Dedifferentiated amniotic fluid mesenchymal stem cell (primary cell): ENCODE measurements at regions not wholly inside any gene's neighbourhood (a gene's known extent, or its start where the extent isn't known, plus 50 kb on each side); places are given as distances from the start of the nearest gene placed in this dataset.
"Not testable (repeated sequence)": the region's sequence is repeated elsewhere in the genome, so short reads cannot be mapped to it uniquely, and the experiment has no call there.

Experiments used
- DNase-seq: peaks from one replicate; pipeline ENCODE4 v3.0.0-alpha.2; 2016; ENCODE audit errors: extremely low spot score

DNA sequence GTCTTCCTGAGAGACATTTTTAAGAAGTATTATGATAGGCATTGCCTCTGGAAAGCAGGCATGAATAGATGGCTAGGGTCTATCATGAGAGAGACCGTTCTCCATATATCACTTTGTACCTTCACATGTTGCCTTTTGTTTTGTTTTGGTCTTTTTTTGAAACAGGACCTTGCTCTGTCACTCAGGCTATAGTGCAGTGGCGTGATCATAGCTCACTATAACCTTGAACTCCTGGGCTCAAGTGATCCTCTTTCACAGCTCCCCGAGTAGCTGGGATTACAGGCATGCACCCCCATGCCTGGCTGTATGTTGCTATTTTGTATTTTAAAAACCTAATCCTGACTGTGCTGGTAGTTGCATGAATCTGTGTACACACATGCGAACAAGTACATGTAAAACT, 869.6 kb upstream of the DEFB115 start:
- not testable (repeated sequence) for DNase-seq

DNA sequence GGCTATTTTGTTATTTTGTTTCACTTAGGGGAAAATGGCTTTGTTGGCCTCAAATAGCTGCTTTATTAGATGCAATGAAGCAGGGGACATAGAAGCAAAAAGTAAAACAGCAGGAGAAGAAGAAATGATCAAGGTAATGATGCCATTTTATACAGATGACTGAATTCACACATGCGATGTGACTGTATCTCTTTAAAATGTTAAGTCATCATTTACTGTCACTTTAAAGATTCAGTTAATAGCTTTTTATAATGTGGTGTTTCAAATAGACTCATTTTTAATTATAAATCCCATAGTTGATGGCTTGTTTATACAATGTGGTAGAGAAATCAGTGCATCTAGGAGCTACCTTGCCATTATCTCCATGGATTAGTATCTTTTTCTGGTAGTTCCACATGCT, 863.9 kb upstream of the DEFB115 start:
- not testable (repeated sequence) for DNase-seq

DNA sequence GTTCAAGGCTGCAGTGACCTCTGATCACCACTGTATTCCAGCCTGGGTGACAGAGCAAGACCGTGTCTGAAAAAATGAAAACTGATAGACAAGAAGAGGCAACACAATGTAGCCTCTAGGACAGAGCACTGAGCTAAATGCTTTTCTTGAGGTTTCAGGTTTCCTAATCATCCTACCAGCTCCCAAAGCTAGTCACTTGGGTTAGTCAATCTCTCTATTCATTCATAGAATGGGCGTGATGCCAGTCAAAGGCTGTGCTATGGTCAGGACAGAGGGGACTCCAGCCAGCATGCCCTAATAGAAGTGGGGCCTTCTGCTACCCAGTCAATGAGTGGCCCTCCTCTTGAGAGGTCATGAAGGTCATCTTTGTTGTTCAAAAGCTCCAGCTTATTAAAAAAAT, 860.4 kb upstream of the DEFB115 start:
- not testable (repeated sequence) for DNase-seq

DNA sequence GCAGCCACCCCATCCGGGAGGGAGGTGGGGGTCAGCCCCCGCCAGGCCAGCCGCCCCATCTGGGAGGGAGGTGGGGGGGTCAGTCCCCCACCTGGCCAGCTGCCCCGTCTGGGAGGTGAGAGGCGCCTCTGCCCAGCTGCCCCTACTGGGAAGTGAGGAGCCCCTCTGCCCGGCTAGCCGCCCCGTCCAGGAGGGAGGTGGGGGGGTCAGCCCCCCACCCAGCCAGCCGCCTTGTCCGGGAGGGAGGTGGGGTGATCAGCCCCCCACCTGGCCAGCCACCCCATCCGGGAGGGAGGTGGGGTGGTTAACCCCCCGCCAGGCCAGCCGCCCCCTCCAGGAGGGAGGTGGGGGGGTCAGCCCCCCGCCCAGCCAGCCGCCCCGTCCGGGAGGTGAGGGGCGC, 852.4 kb upstream of the DEFB115 start:
- not testable (repeated sequence) for DNase-seq

DNA sequence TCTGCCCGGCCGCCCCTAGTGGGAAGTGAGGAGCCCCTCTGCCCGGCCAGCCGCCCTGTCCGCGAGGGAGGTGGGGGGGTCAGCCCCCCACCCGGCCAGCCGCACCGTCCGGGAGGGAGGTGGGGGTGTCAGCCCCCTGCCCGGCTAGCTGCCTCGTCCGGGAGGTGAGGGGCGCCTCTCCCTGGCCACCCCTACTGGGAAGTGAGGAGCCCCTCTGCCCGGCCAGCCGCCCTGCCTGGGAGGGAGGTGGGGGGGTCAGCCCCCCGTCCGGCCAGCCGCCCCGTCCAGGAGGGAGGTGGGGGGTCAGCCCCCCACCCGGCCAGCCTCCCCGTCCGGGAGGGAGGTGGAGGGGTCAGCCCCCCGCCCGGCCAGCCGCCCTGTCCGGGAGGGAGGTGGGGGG, 851.9 kb upstream of the DEFB115 start:
- DNase-seq = not testable (repeated sequence)

DNA sequence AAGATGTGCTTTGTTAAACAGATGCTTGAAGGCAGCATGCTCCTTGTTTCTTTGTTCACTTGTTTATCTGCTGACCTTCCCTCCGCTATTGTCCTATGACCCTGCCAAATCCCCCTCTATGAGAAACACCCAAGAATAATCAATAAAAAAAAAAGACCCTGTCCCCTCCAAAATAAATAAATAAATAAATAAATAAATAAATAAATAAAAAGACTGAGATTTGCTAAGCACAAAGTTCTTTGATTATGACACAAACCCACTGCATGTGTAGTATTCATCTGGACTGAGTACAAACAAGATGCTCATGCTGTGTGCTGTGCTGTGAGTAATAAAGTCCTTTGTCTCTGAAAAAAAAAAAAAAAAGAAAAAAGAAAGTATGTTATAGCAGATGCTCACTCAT, 851.1 kb upstream of the DEFB115 start:
- not testable (repeated sequence) for DNase-seq

DNA sequence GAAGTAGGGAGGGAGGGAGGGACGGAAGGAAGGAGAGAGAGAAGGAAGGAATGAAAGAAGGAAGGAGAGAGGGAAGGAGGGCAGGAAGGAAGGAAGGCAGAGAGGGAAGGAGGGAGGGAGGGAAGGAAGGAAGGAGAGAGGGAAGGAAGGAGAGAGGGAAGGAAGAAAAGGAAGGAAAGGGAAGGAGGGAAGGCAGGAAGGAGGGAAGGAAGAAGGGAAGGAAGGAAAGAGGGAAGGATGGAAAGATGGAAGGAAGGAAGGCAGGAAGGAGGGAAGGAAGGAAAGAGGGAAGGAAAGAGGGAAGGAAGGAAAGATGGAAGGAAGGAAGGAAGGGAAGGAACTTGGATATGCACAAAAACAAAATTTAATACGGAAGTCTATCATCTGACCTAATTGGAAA, 844.5 kb upstream of the DEFB115 start:
- no peak for DNase-seq

DNA sequence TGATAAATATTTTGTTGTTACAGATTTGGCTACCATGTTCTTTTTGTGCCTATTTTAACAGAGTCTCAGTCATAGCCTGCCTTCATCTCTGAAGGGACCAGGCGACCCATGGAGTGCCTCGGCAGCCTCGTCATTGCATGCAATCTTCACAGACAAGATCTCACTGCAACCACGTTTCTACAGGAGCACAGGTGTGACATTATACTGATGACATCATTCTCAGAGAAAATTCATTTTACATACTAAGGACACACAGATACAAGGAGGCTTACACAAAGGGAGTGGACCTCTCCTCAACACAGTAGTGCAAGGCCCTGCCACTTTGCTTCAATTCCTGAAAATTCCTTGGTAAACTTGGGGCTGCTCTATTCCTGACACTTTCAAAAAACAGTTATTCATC, 840.1 kb upstream of the DEFB115 start:
- DNase-seq = not testable (repeated sequence)

DNA sequence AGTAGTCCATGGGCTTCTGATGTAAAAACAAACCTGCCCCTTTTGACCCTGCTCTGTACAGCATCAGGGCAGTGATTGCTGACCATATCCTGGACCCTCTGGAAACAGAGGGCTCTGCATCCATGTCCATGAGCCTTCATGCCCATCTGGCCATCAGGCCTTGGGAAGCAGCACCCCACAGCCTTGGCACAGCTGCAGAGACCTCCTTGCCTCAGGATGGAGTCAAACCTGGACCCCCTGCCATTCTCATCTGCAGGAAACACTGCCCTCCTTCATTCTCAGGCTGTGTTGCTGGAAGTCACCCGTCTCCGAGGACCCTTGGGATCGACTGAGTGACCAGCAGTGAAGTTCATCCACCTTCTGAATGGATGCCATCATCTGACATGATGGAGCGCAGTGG, 839.1 kb upstream of the DEFB115 start:
- not testable (repeated sequence) for DNase-seq

DNA sequence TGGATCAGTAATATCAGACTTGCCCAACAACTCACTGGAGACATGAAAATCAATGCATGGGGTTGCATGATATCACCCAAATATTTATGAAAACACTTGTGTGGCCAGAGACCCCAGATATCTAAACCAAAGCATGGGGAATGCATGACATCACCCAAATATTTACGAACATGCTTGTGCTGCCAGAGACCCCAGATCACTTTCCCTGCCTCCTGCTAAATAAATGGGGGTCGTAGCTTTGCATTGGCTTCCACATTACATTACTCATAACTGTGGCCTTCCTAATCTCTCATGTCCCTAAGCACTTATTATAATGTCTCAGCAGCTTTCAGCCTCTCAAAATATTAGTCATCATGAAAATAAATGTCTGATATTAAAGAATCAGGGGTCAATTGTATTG, 838.0 kb upstream of the DEFB115 start:
- DNase-seq = no peak

DNA sequence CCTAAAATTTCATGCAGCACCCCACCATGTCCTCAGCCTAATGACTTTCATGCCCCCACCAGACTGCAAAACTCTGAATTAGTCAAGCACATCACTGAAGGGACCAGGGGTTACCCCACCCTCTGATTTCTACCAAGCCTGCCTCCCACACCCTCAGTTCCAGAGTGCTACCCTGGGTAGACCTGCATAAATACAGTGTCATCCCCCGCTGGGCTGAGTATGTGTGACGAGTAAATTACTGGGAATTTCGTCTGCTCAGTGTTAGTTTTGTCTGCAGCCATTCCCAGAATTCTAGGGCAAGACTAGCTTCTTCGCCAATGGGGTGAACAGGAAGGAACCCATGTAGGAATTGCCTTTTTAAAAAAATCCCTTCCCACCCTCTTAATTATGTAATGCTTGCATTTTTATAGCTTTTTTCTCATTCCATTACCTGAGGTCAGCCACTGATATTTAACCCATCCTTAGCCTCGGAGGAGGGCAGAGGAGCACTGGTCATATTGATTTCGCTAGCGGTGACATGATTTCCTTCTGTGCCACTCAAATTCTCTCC, 837.5 kb upstream of the DEFB115 start:
- not testable (repeated sequence) for DNase-seq
